Lung (tissue), 11 donors: ENCODE measurements at regions not wholly inside any gene's neighbourhood (a gene's known extent, or its start where the extent isn't known, plus 50 kb on each side); places are given as distances from the start of the nearest gene placed in this dataset.
A peak's percentile ranks its signal among the peaks of the same experiment; 100 is the strongest.

Source experiments
- ATAC-seq: fragments of 200-7000 bp; cut with Tn5 transposase; one replicate; pipeline ENCODE4 v1.9.1; 2020; ENCODE audit warnings: moderate number of reproducible peaks; ENCODE audit not compliant: insufficient read depth, low FRiP score
- DNase-seq, 3 donors: peaks; one replicate each; pipeline ENCODE4 v3.0.0-alpha.2; 2013 to 2017
- H3K27ac ChIP-seq, 2 donors: one replicate each; pipeline ENCODE4 v1.5.1; 2013; ENCODE audit warnings: mild to moderate bottlenecking in 2 of 2, moderate library complexity in 2 of 2, control low read depth in 1 of 2, inconsistent platforms in 1 of 2, low read depth in 1 of 2, low read length in 1 of 2
- H3K27me3 ChIP-seq, 3 donors: one replicate each; pipeline ENCODE4 v1.5.1; 2013; ENCODE audit warnings: low read length in 2 of 3; ENCODE audit not compliant: control insufficient read depth in 3 of 3, insufficient read depth in 3 of 3
- H3K36me3 ChIP-seq, 4 donors: one replicate each; pipeline ENCODE4 v1.5.1; 2013; ENCODE audit warnings: low read length in 4 of 4, mild to moderate bottlenecking in 1 of 4, moderate library complexity in 1 of 4; ENCODE audit not compliant: control insufficient read depth in 4 of 4, insufficient read depth in 4 of 4
- H3K4me1 ChIP-seq, 5 donors: one replicate each; pipeline ENCODE4 v1.5.1; 2013; ENCODE audit warnings: low read length in 5 of 5, mild to moderate bottlenecking in 2 of 5, moderate library complexity in 1 of 5; ENCODE audit not compliant: control insufficient read depth in 5 of 5, insufficient read depth in 5 of 5
- H3K4me3 ChIP-seq: one replicate; pipeline ENCODE4 v1.5.1; 2013; ENCODE audit warnings: mild to moderate bottlenecking, control low read depth, moderate library complexity
- H3K9ac ChIP-seq, 2 donors: one replicate each; pipeline ENCODE4 v1.5.1; 2013; ENCODE audit warnings: low read length in 2 of 2, control low read depth in 1 of 2; ENCODE audit not compliant: insufficient read depth in 1 of 2
- H3K9me3 ChIP-seq, 4 donors: one replicate each; pipeline ENCODE4 v1.5.1; 2013; ENCODE audit warnings: low read length in 3 of 4, mild to moderate bottlenecking in 1 of 4, moderate library complexity in 1 of 4; ENCODE audit not compliant: control insufficient read depth in 4 of 4, insufficient read depth in 3 of 4
- WGBS, 2 donors: extraction: QIAGEN DNeasy Blood & Tissue Kit; methylation state at CpG; one replicate each; pipeline ENCODE4 v1.1.7; 2013; 5-methylcytosine and 5-hydroxymethylcytosine counted together
- TF ChIP-seq, protein P1 (sequence below): IDR thresholded peaks from 2 replicates; pipeline ENCODE4 v1.5.1; 2012; ENCODE audit warnings: mild to moderate bottlenecking; ENCODE audit errors: control extremely low read depth, extremely low read depth
- donor health status: control.
- donor health status: control.
- donor health status: Bipolar disorder and iron deficiency.
- donor health status: healthy.
- donor health status: DM: yes; HTN: yes; CAD: no.

GRCh38 chr1:201724039-201724765 lies 104.8 kb upstream of the IPO9 start:
- Histone ChIP-seq H3K27me3 (no peaks in the 10 kb centered on the region), H3K9me3 (no peaks in the 10 kb centered on the region), H3K4me1 (peaks cover 18 to 55% (median 34%) of the 10 kb centered on the region in 5 donors), H3K4me3 (no peak overlapping the region), H3K36me3 (no peaks in the 10 kb centered on the region), H3K9ac (peak overlapping the region in 1 of 2 donors; percentile 63), H3K27ac (peak overlapping the region; percentile 73 to 84)
- WGBS, 2 donors: 57 to 69% methylated on average over 9 of the region's 9 CpGs
- TF ChIP-seq, protein P1, sequence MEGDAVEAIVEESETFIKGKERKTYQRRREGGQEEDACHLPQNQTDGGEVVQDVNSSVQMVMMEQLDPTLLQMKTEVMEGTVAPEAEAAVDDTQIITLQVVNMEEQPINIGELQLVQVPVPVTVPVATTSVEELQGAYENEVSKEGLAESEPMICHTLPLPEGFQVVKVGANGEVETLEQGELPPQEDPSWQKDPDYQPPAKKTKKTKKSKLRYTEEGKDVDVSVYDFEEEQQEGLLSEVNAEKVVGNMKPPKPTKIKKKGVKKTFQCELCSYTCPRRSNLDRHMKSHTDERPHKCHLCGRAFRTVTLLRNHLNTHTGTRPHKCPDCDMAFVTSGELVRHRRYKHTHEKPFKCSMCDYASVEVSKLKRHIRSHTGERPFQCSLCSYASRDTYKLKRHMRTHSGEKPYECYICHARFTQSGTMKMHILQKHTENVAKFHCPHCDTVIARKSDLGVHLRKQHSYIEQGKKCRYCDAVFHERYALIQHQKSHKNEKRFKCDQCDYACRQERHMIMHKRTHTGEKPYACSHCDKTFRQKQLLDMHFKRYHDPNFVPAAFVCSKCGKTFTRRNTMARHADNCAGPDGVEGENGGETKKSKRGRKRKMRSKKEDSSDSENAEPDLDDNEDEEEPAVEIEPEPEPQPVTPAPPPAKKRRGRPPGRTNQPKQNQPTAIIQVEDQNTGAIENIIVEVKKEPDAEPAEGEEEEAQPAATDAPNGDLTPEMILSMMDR: no peak
- DNase-seq: no peak
- ATAC-seq: no peak

GRCh38 chr1:201724766-201725118 lies 104.2 kb upstream of the IPO9 start:
- Histone ChIP-seq H3K9ac (peak overlapping the region in 1 of 2 donors; percentile 63), H3K27me3 (no peaks in the 10 kb centered on the region), H3K9me3 (no peaks in the 10 kb centered on the region), H3K27ac (peak overlapping the region; percentile 73 to 84), H3K4me1 (peaks cover 13 to 49% (median 28%) of the 10 kb centered on the region in 5 donors), H3K36me3 (no peaks in the 10 kb centered on the region), H3K4me3 (no peak overlapping the region)
- ATAC-seq (no peak), DNase-seq (peak; percentile 81 to 97 (median 93))
- TF ChIP-seq, protein P1: no peak
- 46 to 68% methylated on average over 5 of the region's 5 CpGs for WGBS, 2 donors

GRCh38 chr1:201726700-201727099 lies 102.3 kb upstream of the IPO9 start:
- TF ChIP-seq, protein P1: no peak
- ATAC-seq (no peak), DNase-seq (no peak)
- no peaks in the 10 kb centered on the region for H3K36me3 ChIP-seq
- H3K9ac ChIP-seq: no peak overlapping the region
- no peaks in the 10 kb centered on the region for H3K9me3 ChIP-seq
- H3K4me1 ChIP-seq: peaks cover 11 to 37% (median 23%) of the 10 kb centered on the region in 5 donors
- peak overlapping the region in 1 of 2 donors; percentile 30 for H3K27ac ChIP-seq
- H3K27me3 ChIP-seq: no peaks in the 10 kb centered on the region
- WGBS, 2 donors: 55 to 70% methylated on average over 2 of the region's 2 CpGs
- H3K4me3 ChIP-seq: no peak overlapping the region

GRCh38 chr1:201728731-201729130 lies 100.2 kb upstream of the IPO9 start:
- H3K27me3 ChIP-seq: no peaks in the 10 kb centered on the region
- no peak overlapping the region for H3K27ac ChIP-seq
- H3K36me3 ChIP-seq: no peaks in the 10 kb centered on the region
- peaks cover 11 to 35% (median 23%) of the 10 kb centered on the region in 5 donors for H3K4me1 ChIP-seq
- TF ChIP-seq, protein P1: no peak
- H3K9ac ChIP-seq: no peak overlapping the region
- ATAC-seq: no peak
- no peak for DNase-seq
- H3K4me3 ChIP-seq: no peak overlapping the region
- H3K9me3 ChIP-seq: no peaks in the 10 kb centered on the region
